B cell (primary cell): ENCODE measurements at regions not wholly inside any gene's neighbourhood (a gene's known extent, or its start where the extent isn't known, plus 50 kb on each side); places are given as distances from the start of the nearest gene placed in this dataset.

Experiments used
- CTCF ChIP-seq: fragments of 200-600 bp; IDR thresholded peaks from one replicate; pipeline ENCODE4 v1.8.0; 2022; ENCODE audit warnings: antibody characterized with exemption, mild to moderate bottlenecking
- EZH2 ChIP-seq: IDR thresholded peaks from 2 replicates; pipeline ENCODE4 v1.6.1; 2012; ENCODE audit warnings: borderline replicate concordance, low read depth, mild to moderate bottlenecking, moderate library complexity, low read length; ENCODE audit not compliant: insufficient read depth, poor library complexity, severe bottlenecking

- TF ChIP-seq CTCF (no peak), EZH2 (no peak)
These were observed 739.0 kb upstream of the TBX3 start for GRCh38 chr12:115422845-115423545.
